Tibial nerve (tissue), 4 donors: ENCODE measurements at regions not wholly inside any gene's neighbourhood (a gene's known extent, or its start where the extent isn't known, plus 50 kb on each side); places are given as distances from the start of the nearest gene placed in this dataset.
"Not testable (repeated sequence)": the region's sequence is repeated elsewhere in the genome, so short reads cannot be mapped to it uniquely, and the experiment has no call there.

Experiments
- DNase-seq, 2 donors: peaks; one replicate each; pipeline ENCODE4 v3.0.0-alpha.2; 2019; ENCODE audit warnings: low spot score in 2 of 2
- H3K27ac ChIP-seq, 4 donors: fragments of 200-600 bp; sonication (generic) in 3 of 4; one replicate each; pipeline ENCODE4 v1.5.1; 2017 to 2019; ENCODE audit warnings: mild to moderate bottlenecking in 1 of 4
- H3K27me3 ChIP-seq, 2 donors: fragments of 200-600 bp; sonication (generic) in 1 of 2; one replicate each; pipeline versions ENCODE4 v1.5.1 to v1.6.0; 2017 to 2019
- H3K36me3 ChIP-seq, 3 donors: fragments of 200-600 bp; sonication (generic); one replicate each; pipeline ENCODE4 v1.5.1; 2018 to 2019
- H3K4me1 ChIP-seq, 4 donors: fragments of 200-600 bp; sonication (generic) in 3 of 4; one replicate each; pipeline ENCODE4 v1.5.1; 2017 to 2019
- H3K4me3 ChIP-seq, 4 donors: fragments of 200-600 bp; sonication (generic) in 3 of 4; one replicate each; pipeline ENCODE4 v1.5.1; 2017 to 2019; ENCODE audit warnings: mild to moderate bottlenecking in 1 of 4, moderate library complexity in 1 of 4
- H3K9me3 ChIP-seq, 4 donors: fragments of 200-600 bp; sonication (generic) in 3 of 4; one replicate each; pipeline ENCODE4 v1.5.1; 2017 to 2019
- CTCF ChIP-seq, 5 experiments: fragments of 200-600 bp in 3 of 5; fragments of 450-650 bp in 2 of 5; sonication (generic) in 3 of 5; IDR thresholded peaks; one replicate each; pipeline ENCODE4 v1.5.1; 2016 to 2019; ENCODE audit warnings: antibody characterized with exemption in 5 of 5, mild to moderate bottlenecking in 3 of 5, moderate library complexity in 2 of 5
- EP300 ChIP-seq, 2 donors: sonication (generic); formaldehyde crosslinking; IDR thresholded peaks; one replicate each; pipeline ENCODE4 v1.6.1; 2017; ENCODE audit warnings: antibody characterized with exemption in 2 of 2, mild to moderate bottlenecking in 1 of 2
- POLR2A ChIP-seq, 2 donors: fragments of 450-650 bp; IDR thresholded peaks; one replicate each; pipeline ENCODE4 v1.6.1; 2017; ENCODE audit warnings: antibody characterized with exemption in 2 of 2, mild to moderate bottlenecking in 2 of 2, moderate library complexity in 2 of 2
- WGBS, 2 donors: methylation state at CpG; one replicate each; pipeline ENCODE4 v1.1.5; 2018; 5-methylcytosine and 5-hydroxymethylcytosine counted together

GRCh38 chr4:130035391-130035790, 939.4 kb downstream of the C4orf33 start:
- no peak for DNase-seq
- no peaks in the 10 kb centered on the region for H3K27me3 ChIP-seq
- no peaks in the 10 kb centered on the region for H3K4me1 ChIP-seq
- TF ChIP-seq CTCF (IDR thresholded peaks at IDR 0.05) (no peak), POLR2A (IDR thresholded peaks at IDR 0.05) (no peak), EP300 (IDR thresholded peaks at IDR 0.05) (no peak)
- no peak overlapping the region for H3K4me3 ChIP-seq
- H3K36me3 ChIP-seq: no peaks in the 10 kb centered on the region
- no peak overlapping the region for H3K27ac ChIP-seq
- WGBS, 2 donors: 7 to 15% methylated on average over 1 of the region's 1 CpG
- H3K9me3 ChIP-seq: no peaks in the 10 kb centered on the region

GRCh38 chr4:130037866-130038265, 941.9 kb downstream of the C4orf33 start:
- not testable (repeated sequence) for H3K4me1 ChIP-seq, H3K9me3 ChIP-seq, H3K36me3 ChIP-seq, H3K27me3 ChIP-seq, H3K27ac ChIP-seq, H3K4me3 ChIP-seq, DNase-seq
- WGBS, 2 donors: 94 to 95% methylated on average over 13 of the region's 13 CpGs

- WGBS, 2 donors: 97% methylated on average over 25 to 32 of the region's 32 CpGs
- not testable (repeated sequence) for H3K4me3 ChIP-seq, H3K36me3 ChIP-seq, H3K27me3 ChIP-seq, H3K27ac ChIP-seq, H3K4me1 ChIP-seq, H3K9me3 ChIP-seq, DNase-seq
Measured at GRCh38 chr4:130038540-130038939, 942.6 kb downstream of the C4orf33 start.

GRCh38 chr4:130043732-130044160, 947.8 kb downstream of the C4orf33 start:
- no peaks in the 10 kb centered on the region for H3K4me1 ChIP-seq
- TF ChIP-seq POLR2A (IDR thresholded peaks at IDR 0.05): no peak
- no peak for TF ChIP-seq CTCF (IDR thresholded peaks at IDR 0.05)
- no peak for TF ChIP-seq EP300 (IDR thresholded peaks at IDR 0.05)
- no peak overlapping the region for H3K27ac ChIP-seq
- DNase-seq: no peak
- WGBS, 2 donors: 61 to 62% methylated on average over 1 of the region's 1 CpG
- H3K4me3 ChIP-seq: no peak overlapping the region
- H3K36me3 ChIP-seq: no peaks in the 10 kb centered on the region
- H3K27me3 ChIP-seq: no peaks in the 10 kb centered on the region
- H3K9me3 ChIP-seq: no peaks in the 10 kb centered on the region

- WGBS, 2 donors: 72 to 79% methylated on average over 3 of the region's 3 CpGs
- Histone ChIP-seq H3K27me3 (no peaks in the 10 kb centered on the region), H3K4me1 (no peaks in the 10 kb centered on the region), H3K9me3 (no peaks in the 10 kb centered on the region), H3K27ac (no peak overlapping the region), H3K36me3 (no peaks in the 10 kb centered on the region), H3K4me3 (no peak overlapping the region)
- TF ChIP-seq EP300 (IDR thresholded peaks at IDR 0.05): no peak
- TF ChIP-seq POLR2A (IDR thresholded peaks at IDR 0.05): no peak
- TF ChIP-seq CTCF (IDR thresholded peaks at IDR 0.05): no peak
- DNase-seq: no peak
Measured at GRCh38 chr4:130044788-130045531, 949.0 kb downstream of the C4orf33 start.

GRCh38 chr4:130053723-130054122, 957.8 kb downstream of the C4orf33 start:
- Histone ChIP-seq H3K4me1 (no peaks in the 10 kb centered on the region), H3K27me3 (no peaks in the 10 kb centered on the region), H3K36me3 (no peaks in the 10 kb centered on the region), H3K4me3 (no peak overlapping the region), H3K9me3 (no peaks in the 10 kb centered on the region), H3K27ac (no peak overlapping the region)
- TF ChIP-seq CTCF (IDR thresholded peaks at IDR 0.05) (no peak), EP300 (IDR thresholded peaks at IDR 0.05) (no peak), POLR2A (IDR thresholded peaks at IDR 0.05) (no peak)
- WGBS, 2 donors: 35 to 46% methylated on average over 2 of the region's 2 CpGs
- DNase-seq: no peak
